ENCODE measurements at regions not wholly inside any gene's neighbourhood (a gene's known extent, or its start where the extent isn't known, plus 50 kb on each side); places are given as distances from the start of the nearest gene placed in this dataset.

GRCh38 chr12:24649209-24649608 lies 299.7 kb downstream of the BCAT1 start:
- Mint-ChIP-seq H3K4me1 (ENCODE audit: low read depth, unreplicated experiment) (no peaks in the 10 kb centered on the region), H3K27me3 (ENCODE audit: unreplicated experiment) (no peaks in the 10 kb centered on the region), H3K9me3 (ENCODE audit: low read depth, unreplicated experiment) (peaks cover 4% of the 10 kb centered on the region), H3K4me3 (ENCODE audit: low read depth, unreplicated experiment) (no peak overlapping the region), H3K27ac (ENCODE audit: unreplicated experiment) (no peak overlapping the region), H3K36me3 (ENCODE audit: insufficient read depth, unreplicated experiment) (no peaks in the 10 kb centered on the region)
- TF ChIP-seq CTCF (IDR thresholded peaks at IDR 0.05; ENCODE audit: unreplicated experiment) = no peak
- CTCF ChIA-PET = no interaction called here
- no peak for DNase-seq
- intact Hi-C loops (cut with micrococcal nuclease; ENCODE audit: unreplicated experiment) = no loop called here
- BruUV-seq (replicated peaks) = no TSS peak

- H3K36me3 Mint-ChIP-seq (ENCODE audit: insufficient read depth, unreplicated experiment) = no peaks in the 10 kb centered on the region
- no TSS peak for BruUV-seq (replicated peaks)
- DNase-seq = no peak
- peaks cover 2% of the 10 kb centered on the region for H3K9me3 Mint-ChIP-seq (ENCODE audit: low read depth, unreplicated experiment)
- H3K4me1 Mint-ChIP-seq (ENCODE audit: low read depth, unreplicated experiment) = no peaks in the 10 kb centered on the region
- no peak overlapping the region for H3K4me3 Mint-ChIP-seq (ENCODE audit: low read depth, unreplicated experiment)
- no peaks in the 10 kb centered on the region for H3K27me3 Mint-ChIP-seq (ENCODE audit: unreplicated experiment)
- TF ChIP-seq CTCF (IDR thresholded peaks at IDR 0.05; ENCODE audit: unreplicated experiment) = no peak
- no peak overlapping the region for H3K27ac Mint-ChIP-seq (ENCODE audit: unreplicated experiment)
- intact Hi-C loops (cut with micrococcal nuclease; ENCODE audit: unreplicated experiment) = no loop called here
- CTCF ChIA-PET = interaction anchor here (1.1 kb wide), 1 partner anchor 133 kb away, joined by 3 read pairs; no protein-coding TSS in a partner anchor
Observed at GRCh38 chr12:24645254-24645653, 303.6 kb downstream of the BCAT1 start.

- TF ChIP-seq CTCF (IDR thresholded peaks at IDR 0.05; ENCODE audit: unreplicated experiment) = no peak
- Mint-ChIP-seq H3K4me1 (ENCODE audit: low read depth, unreplicated experiment) (no peaks in the 10 kb centered on the region), H3K27me3 (ENCODE audit: unreplicated experiment) (no peaks in the 10 kb centered on the region), H3K9me3 (ENCODE audit: low read depth, unreplicated experiment) (no peaks in the 10 kb centered on the region), H3K4me3 (ENCODE audit: low read depth, unreplicated experiment) (no peak overlapping the region), H3K36me3 (ENCODE audit: insufficient read depth, unreplicated experiment) (no peaks in the 10 kb centered on the region), H3K27ac (ENCODE audit: unreplicated experiment) (no peak overlapping the region)
- no TSS peak for BruUV-seq (replicated peaks)
- intact Hi-C loops (cut with micrococcal nuclease; ENCODE audit: unreplicated experiment) = no loop called here
- CTCF ChIA-PET = no interaction called here
- DNase-seq = no peak
Observed at GRCh38 chr12:24643120-24644119, 305.5 kb downstream of the BCAT1 start.

DNA sequence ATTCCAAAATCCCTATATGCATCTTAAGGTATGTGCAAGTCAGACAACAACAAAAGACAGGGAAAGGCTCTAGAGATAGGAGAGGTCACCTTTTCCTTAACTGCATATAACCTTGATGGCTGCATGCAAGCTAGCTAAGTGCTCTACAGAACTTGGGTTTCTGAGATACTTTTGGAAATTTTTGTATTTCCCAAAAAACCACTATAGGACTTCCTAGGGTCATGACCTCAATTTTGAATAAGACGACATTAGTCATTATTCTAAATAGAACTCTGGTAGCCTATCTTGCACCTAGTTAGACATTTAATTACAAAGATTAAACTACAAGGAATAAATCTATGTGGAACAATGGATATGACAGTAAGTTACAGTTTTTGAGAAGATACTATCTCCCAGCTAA lies 309.3 kb downstream of the BCAT1 start:
- DNase-seq = no peak
- CTCF ChIA-PET = interaction anchor here (0.6 kb wide), 1 partner anchor 662 kb away, joined by 3 read pairs; no protein-coding TSS in a partner anchor
- Mint-ChIP-seq H3K27me3 (ENCODE audit: unreplicated experiment) (no peaks in the 10 kb centered on the region), H3K9me3 (ENCODE audit: low read depth, unreplicated experiment) (no peaks in the 10 kb centered on the region), H3K4me3 (ENCODE audit: low read depth, unreplicated experiment) (no peak overlapping the region), H3K4me1 (ENCODE audit: low read depth, unreplicated experiment) (no peaks in the 10 kb centered on the region), H3K27ac (ENCODE audit: unreplicated experiment) (no peak overlapping the region), H3K36me3 (ENCODE audit: insufficient read depth, unreplicated experiment) (no peaks in the 10 kb centered on the region)
- no TSS peak for BruUV-seq (replicated peaks)
- intact Hi-C loops (cut with micrococcal nuclease; ENCODE audit: unreplicated experiment) = no loop called here
- TF ChIP-seq CTCF (IDR thresholded peaks at IDR 0.05; ENCODE audit: unreplicated experiment) = no peak

Data from Calu3 (cell line).